PFSK-1 (cell line): ENCODE measurements at regions not wholly inside any gene's neighbourhood (a gene's known extent, or its start where the extent isn't known, plus 50 kb on each side); places are given as distances from the start of the nearest gene placed in this dataset.

ENCODE experiments used
- REST ChIP-seq, 2 experiments: IDR thresholded peaks; 2 replicates each; pipeline versions ENCODE4 v1.6.1 to v1.8.0; 2011 to 2012; ENCODE audit warnings: low read depth in 2 of 2, low read length in 2 of 2, control low read depth in 1 of 2, inconsistent platforms in 1 of 2, mild to moderate bottlenecking in 1 of 2, moderate library complexity in 1 of 2; ENCODE audit not compliant: insufficient read depth in 1 of 2
- SIN3A ChIP-seq: IDR thresholded peaks from 2 replicates; pipeline ENCODE4 v1.6.1; 2012; ENCODE audit warnings: mild to moderate bottlenecking, low read length, moderate library complexity, borderline replicate concordance; ENCODE audit not compliant: insufficient read depth

- TF ChIP-seq REST (IDR thresholded peaks at IDR 0.05; ENCODE audit: insufficient read depth in 1 of 2, low read depth in 2 of 2, low read length in 2 of 2) = no peak
- TF ChIP-seq SIN3A = no peak
Observed at GRCh38 chr7:42311195-42311594, 74.2 kb upstream of the GLI3 start.
